Esophagus squamous epithelium (tissue), 4 donors: ENCODE measurements at regions not wholly inside any gene's neighbourhood (a gene's known extent, or its start where the extent isn't known, plus 50 kb on each side); places are given as distances from the start of the nearest gene placed in this dataset.

Experiments used
- POLR2A ChIP-seq, 4 donors: fragments of 450-650 bp; IDR thresholded peaks; one replicate each; pipeline ENCODE4 v1.6.1; 2017; ENCODE audit warnings: antibody characterized with exemption in 4 of 4, mild to moderate bottlenecking in 4 of 4, moderate library complexity in 3 of 4
- TF ChIP-seq, protein P1 (sequence below), 6 experiments: fragments of 450-650 bp in 4 of 6; fragments of 200-600 bp in 2 of 6; sonication (generic) in 2 of 6; IDR thresholded peaks; one replicate each; pipeline ENCODE4 v1.5.1; 2016 to 2019; ENCODE audit warnings: antibody characterized with exemption in 6 of 6, mild to moderate bottlenecking in 4 of 6, moderate library complexity in 4 of 6

DNA sequence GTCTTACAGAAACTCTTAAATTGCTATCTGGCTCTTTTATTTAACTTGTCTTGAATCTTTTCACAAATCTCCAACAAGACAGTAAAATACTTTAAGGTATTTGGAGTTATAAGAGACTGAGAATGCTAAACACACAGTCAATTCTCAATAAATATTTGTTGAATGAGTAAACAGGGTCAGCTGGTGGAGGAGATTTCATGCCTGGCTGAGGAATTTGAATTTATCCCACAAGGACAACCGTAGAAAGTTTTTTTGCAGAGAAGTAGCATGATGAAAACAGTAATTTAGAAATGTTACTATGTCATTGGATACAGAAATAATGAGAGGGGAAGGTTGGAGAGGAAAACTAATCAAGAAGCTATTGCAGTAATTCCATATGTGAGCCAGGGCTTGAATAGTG, 1223.7 kb downstream of the PCDH17 start:
- TF ChIP-seq POLR2A (IDR thresholded peaks at IDR 0.05): no peak
- TF ChIP-seq, protein P1, sequence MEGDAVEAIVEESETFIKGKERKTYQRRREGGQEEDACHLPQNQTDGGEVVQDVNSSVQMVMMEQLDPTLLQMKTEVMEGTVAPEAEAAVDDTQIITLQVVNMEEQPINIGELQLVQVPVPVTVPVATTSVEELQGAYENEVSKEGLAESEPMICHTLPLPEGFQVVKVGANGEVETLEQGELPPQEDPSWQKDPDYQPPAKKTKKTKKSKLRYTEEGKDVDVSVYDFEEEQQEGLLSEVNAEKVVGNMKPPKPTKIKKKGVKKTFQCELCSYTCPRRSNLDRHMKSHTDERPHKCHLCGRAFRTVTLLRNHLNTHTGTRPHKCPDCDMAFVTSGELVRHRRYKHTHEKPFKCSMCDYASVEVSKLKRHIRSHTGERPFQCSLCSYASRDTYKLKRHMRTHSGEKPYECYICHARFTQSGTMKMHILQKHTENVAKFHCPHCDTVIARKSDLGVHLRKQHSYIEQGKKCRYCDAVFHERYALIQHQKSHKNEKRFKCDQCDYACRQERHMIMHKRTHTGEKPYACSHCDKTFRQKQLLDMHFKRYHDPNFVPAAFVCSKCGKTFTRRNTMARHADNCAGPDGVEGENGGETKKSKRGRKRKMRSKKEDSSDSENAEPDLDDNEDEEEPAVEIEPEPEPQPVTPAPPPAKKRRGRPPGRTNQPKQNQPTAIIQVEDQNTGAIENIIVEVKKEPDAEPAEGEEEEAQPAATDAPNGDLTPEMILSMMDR (IDR thresholded peaks at IDR 0.05): no peak
